Smooth muscle cell (in vitro differentiated cells): ENCODE measurements at regions not wholly inside any gene's neighbourhood (a gene's known extent, or its start where the extent isn't known, plus 50 kb on each side); places are given as distances from the start of the nearest gene placed in this dataset. TPM values are rescaled to one million over a fixed set of nuclear protein-coding genes. Genes with fewer than 3 reads are reported as not detected.

ENCODE experiments used
- DNase-seq: peaks from one replicate; lab custom pipeline; 2025; ENCODE audit not compliant: unreplicated experiment; lab: John Stamatoyannopoulos, UW
- H2AFZ ChIP-seq: fragments of 200-600 bp; sonication (generic); 2 replicates; pipeline ENCODE4 v1.6.0; 2016; ENCODE audit warnings: antibody characterized with exemption, low read depth, mild to moderate bottlenecking
- H3F3A ChIP-seq: fragments of 200-600 bp; sonication (generic); 2 replicates; pipeline ENCODE4 v1.6.0; 2017; ENCODE audit warnings: antibody characterized with exemption, low read depth
- H3K27ac ChIP-seq: fragments of 200-600 bp; sonication (generic); 2 replicates; pipeline ENCODE4 v1.5.1; 2016; ENCODE audit warnings: low read depth, mild to moderate bottlenecking
- H3K27me3 ChIP-seq: fragments of 200-600 bp; sonication (generic); 2 replicates; pipeline ENCODE4 v1.6.1; 2016; ENCODE audit warnings: low read depth, mild to moderate bottlenecking
- H3K36me3 ChIP-seq: fragments of 200-600 bp; sonication (generic); 2 replicates; pipeline ENCODE4 v1.5.1; 2016; ENCODE audit warnings: low read depth
- H3K4me1 ChIP-seq: fragments of 200-600 bp; sonication (generic); 2 replicates; pipeline ENCODE4 v1.5.1; 2016; ENCODE audit warnings: low read depth
- H3K4me2 ChIP-seq: fragments of 200-600 bp; sonication (generic); 2 replicates; pipeline ENCODE4 v1.6.0; 2016; ENCODE audit warnings: mild to moderate bottlenecking
- H3K4me3 ChIP-seq: fragments of 200-600 bp; sonication (generic); 2 replicates; pipeline ENCODE4 v1.5.1; 2016; ENCODE audit warnings: mild to moderate bottlenecking
- H3K79me2 ChIP-seq: fragments of 200-600 bp; sonication (generic); 2 replicates; pipeline ENCODE4 v1.6.0; 2016; ENCODE audit warnings: low read depth, mild to moderate bottlenecking
- H3K9ac ChIP-seq: fragments of 200-600 bp; sonication (generic); 2 replicates; pipeline ENCODE4 v1.6.0; 2016; ENCODE audit warnings: low read depth
- H3K9me3 ChIP-seq: fragments of 200-600 bp; sonication (generic); replicated peaks from 2 replicates; pipeline ENCODE4 v1.5.1; 2016; ENCODE audit warnings: low read depth
- H4K20me1 ChIP-seq: fragments of 200-600 bp; sonication (generic); 2 replicates; pipeline ENCODE4 v1.6.0; 2016; ENCODE audit warnings: low read depth
- WGBS: methylation state at CpG from one replicate; pipeline ENCODE4 v1.1.7; 2016; ENCODE audit warnings: low lambda C conversion rate; 5-methylcytosine and 5-hydroxymethylcytosine counted together
- small RNA-seq: library from RNA; depleted of rRNA; stranded (forward); fragments of <200 nt; gene quantifications from one replicate; pipeline ENCODE3, GENCODE V24; 2014
- TF ChIP-seq, protein P1 (sequence below): fragments of 200-600 bp; sonication (generic); IDR thresholded peaks from 2 replicates; pipeline ENCODE4 v1.5.1; 2017; ENCODE audit warnings: borderline replicate concordance, mild to moderate bottlenecking, antibody characterized with exemption; ENCODE audit not compliant: insufficient read depth, poor library complexity, severe bottlenecking

DNA sequence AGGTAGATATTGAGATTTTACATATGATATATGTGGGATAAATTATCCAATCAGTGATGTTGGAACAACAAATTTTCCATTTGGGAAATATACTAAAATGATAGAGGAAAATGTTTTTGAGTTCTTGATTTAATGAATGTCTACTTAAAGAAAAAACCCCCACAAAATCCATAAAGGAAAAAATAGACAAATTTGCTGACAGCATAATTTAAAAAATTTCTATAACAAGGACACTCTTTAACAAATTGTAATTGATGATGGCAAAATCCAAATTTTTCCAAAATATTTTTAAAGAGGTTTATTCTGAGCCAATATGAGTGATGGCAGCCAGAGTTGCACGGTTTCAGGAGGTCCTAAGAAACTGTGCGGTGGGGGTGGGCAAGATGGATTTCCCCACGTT, 51.9 kb upstream of the RHOU start:
- Histone ChIP-seq H3K27me3 (no peaks in the 10 kb centered on the region), H3K4me3 (no peak overlapping the region), H4K20me1 (no peaks in the 10 kb centered on the region), H2AFZ (no peak overlapping the region), H3F3A (peaks cover 15% of the 10 kb centered on the region), H3K4me2 (no peak overlapping the region), H3K27ac (no peak overlapping the region), H3K4me1 (peaks cover 10% of the 10 kb centered on the region), H3K79me2 (no peaks in the 10 kb centered on the region), H3K9ac (no peak overlapping the region), H3K9me3 (no peaks in the 10 kb centered on the region), H3K36me3 (no peaks in the 10 kb centered on the region)
- 92% methylated on average over 3 of the region's 3 CpGs for WGBS
- TF ChIP-seq, protein P1, sequence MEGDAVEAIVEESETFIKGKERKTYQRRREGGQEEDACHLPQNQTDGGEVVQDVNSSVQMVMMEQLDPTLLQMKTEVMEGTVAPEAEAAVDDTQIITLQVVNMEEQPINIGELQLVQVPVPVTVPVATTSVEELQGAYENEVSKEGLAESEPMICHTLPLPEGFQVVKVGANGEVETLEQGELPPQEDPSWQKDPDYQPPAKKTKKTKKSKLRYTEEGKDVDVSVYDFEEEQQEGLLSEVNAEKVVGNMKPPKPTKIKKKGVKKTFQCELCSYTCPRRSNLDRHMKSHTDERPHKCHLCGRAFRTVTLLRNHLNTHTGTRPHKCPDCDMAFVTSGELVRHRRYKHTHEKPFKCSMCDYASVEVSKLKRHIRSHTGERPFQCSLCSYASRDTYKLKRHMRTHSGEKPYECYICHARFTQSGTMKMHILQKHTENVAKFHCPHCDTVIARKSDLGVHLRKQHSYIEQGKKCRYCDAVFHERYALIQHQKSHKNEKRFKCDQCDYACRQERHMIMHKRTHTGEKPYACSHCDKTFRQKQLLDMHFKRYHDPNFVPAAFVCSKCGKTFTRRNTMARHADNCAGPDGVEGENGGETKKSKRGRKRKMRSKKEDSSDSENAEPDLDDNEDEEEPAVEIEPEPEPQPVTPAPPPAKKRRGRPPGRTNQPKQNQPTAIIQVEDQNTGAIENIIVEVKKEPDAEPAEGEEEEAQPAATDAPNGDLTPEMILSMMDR = no peak
- DNase-seq = no peak

DNA sequence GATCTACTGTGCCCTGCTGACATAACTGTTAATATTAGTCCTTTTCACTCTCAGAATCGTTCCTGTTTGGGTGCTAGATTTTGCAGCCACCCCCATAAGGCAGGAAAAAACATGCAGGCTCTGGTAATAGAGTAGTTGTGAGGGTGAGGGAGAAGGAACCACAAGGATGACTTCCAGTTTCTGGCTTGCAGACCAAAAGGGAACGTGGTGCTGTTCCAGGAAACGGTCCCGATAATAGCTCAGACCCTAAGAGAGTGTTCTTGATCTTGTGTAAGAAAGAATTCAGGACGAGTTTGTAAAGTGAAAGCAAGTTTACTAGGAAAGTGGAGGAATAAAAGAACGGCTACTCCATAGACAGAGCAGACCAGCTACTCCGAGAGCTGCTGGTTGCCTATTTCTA, 50.7 kb upstream of the RHOU start:
- no peaks in the 10 kb centered on the region for H3K9me3 ChIP-seq
- peak overlapping the region; percentile 88 for H3K27ac ChIP-seq
- no peak for DNase-seq
- no peaks in the 10 kb centered on the region for H3K79me2 ChIP-seq
- peak overlapping the region; percentile 33 for H2AFZ ChIP-seq
- H3K36me3 ChIP-seq = no peaks in the 10 kb centered on the region
- no peaks in the 10 kb centered on the region for H4K20me1 ChIP-seq
- H3K4me3 ChIP-seq = no peak overlapping the region
- WGBS = 42% methylated on average over 7 of the region's 7 CpGs
- no peak overlapping the region for H3K9ac ChIP-seq
- no peaks in the 10 kb centered on the region for H3K27me3 ChIP-seq
- H3K4me1 ChIP-seq = peaks cover 10% of the 10 kb centered on the region
- peak overlapping the region; percentile 64 for H3K4me2 ChIP-seq
- H3F3A ChIP-seq = peaks cover 15% of the 10 kb centered on the region
- TF ChIP-seq, protein P1 = no peak

DNA sequence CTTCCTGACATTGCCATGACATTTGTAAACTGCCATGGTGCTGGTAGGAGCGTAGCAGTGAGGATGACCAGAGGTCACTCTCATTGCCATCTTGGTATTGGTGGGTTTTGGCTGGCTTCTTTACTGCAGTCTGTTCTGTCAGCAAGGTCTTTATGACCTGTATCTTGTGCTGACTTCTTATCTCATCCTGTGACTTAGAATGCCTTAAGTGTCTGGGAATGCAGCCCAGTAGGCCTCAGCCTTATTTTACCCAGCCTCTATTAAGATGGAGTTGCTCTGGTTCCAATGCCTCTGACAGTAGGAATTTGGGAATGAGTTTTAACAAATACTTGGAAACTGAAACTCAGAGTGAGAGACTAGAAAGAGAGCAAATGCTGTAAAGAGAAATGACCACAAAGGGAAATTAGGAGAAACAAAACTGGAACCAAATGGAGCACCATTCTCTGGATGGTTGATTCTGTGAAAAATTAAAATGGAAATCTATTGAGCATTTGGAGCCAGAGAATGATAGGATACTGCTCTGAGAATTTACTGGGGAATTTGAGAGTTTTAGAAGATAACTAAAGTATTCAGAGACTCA, 50.1 kb upstream of the RHOU start:
- Histone ChIP-seq H3F3A (peaks cover 15% of the 10 kb centered on the region), H3K27ac (peak overlapping the region; percentile 88), H3K4me2 (peak overlapping the region; percentile 64), H3K9ac (peak overlapping the region; percentile 59), H3K79me2 (no peaks in the 10 kb centered on the region), H3K36me3 (no peaks in the 10 kb centered on the region), H3K27me3 (no peaks in the 10 kb centered on the region), H3K4me1 (peaks cover 10% of the 10 kb centered on the region), H3K9me3 (no peaks in the 10 kb centered on the region), H3K4me3 (no peak overlapping the region), H2AFZ (peak overlapping the region; percentile 33), H4K20me1 (no peaks in the 10 kb centered on the region)
- DNase-seq = no peak
- WGBS = 17% methylated on average over 1 of the region's 1 CpG
- TF ChIP-seq, protein P1 = no peak

Small RNA genes in the stretch of these regions (small RNA-seq; reads per million reads assigned to genes)
- gene RF00432 (not detected), gene RNA5S10 (not detected), gene RNA5S11 (not detected), gene RNA5S12 (not detected), gene RNA5S13 (not detected), gene RNA5S14 (not detected), gene RNA5S15 (not detected), gene RNA5S16 (not detected), gene RNA5S17 (not detected), gene RNA5S2 (not detected), gene RNA5S3 (not detected), gene RNA5S4 (not detected), gene RNA5S5 (not detected), gene RNA5S6 (not detected), gene RNA5S7 (not detected), gene RNA5S8 (not detected), gene RNA5S9 (not detected), gene RNA5SP18 (not detected)
